ENCODE measurements at regions not wholly inside any gene's neighbourhood (a gene's known extent, or its start where the extent isn't known, plus 50 kb on each side); places are given as distances from the start of the nearest gene placed in this dataset.

- no peak overlapping the region for H3K4me3 Mint-ChIP-seq
- ATAC-seq = no peak
- POLR2A ChIA-PET = no interaction called here
- H3K36me3 Mint-ChIP-seq = 0 out of 2 replicates have a peak, but pooled peaks cover 2% of the 10 kb centered on the region
- CTCF ChIA-PET = no interaction called here
- H3K27ac Mint-ChIP-seq = no peak overlapping the region
- no peaks in the 10 kb centered on the region for H3K27me3 Mint-ChIP-seq (ENCODE audit: low read depth)
- 0 out of 2 replicates have a peak, but pooled peaks cover 5% of the 10 kb centered on the region for H3K9me3 Mint-ChIP-seq
- no peak for TF ChIP-seq FOXK1 (CRISPR knock-in tag; IDR thresholded peaks at IDR 0.05)
- TF ChIP-seq, protein P1, sequence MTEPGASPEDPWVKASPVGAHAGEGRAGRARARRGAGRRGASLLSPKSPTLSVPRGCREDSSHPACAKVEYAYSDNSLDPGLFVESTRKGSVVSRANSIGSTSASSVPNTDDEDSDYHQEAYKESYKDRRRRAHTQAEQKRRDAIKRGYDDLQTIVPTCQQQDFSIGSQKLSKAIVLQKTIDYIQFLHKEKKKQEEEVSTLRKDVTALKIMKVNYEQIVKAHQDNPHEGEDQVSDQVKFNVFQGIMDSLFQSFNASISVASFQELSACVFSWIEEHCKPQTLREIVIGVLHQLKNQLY (CRISPR knock-in tag; IDR thresholded peaks at IDR 0.05) = no peak
- TF ChIP-seq, protein P2, sequence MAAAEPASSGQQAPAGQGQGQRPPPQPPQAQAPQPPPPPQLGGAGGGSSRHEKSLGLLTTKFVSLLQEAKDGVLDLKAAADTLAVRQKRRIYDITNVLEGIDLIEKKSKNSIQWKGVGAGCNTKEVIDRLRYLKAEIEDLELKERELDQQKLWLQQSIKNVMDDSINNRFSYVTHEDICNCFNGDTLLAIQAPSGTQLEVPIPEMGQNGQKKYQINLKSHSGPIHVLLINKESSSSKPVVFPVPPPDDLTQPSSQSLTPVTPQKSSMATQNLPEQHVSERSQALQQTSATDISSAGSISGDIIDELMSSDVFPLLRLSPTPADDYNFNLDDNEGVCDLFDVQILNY (CRISPR knock-in tag; IDR thresholded peaks at IDR 0.05) = no peak
- no peak for TF ChIP-seq EMX1 (CRISPR knock-in tag; IDR thresholded peaks at IDR 0.05)
- TF ChIP-seq ETV6 (CRISPR knock-in tag; IDR thresholded peaks at IDR 0.05) = no peak
- TF ChIP-seq, protein P3, sequence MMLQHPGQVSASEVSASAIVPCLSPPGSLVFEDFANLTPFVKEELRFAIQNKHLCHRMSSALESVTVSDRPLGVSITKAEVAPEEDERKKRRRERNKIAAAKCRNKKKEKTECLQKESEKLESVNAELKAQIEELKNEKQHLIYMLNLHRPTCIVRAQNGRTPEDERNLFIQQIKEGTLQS (CRISPR knock-in tag; conservative IDR thresholded peaks at IDR 0.05) = no peak
- TF ChIP-seq ZNF317 (CRISPR knock-in tag; IDR thresholded peaks at IDR 0.05; ENCODE audit: borderline replicate concordance, low read depth) = no peak
- TF ChIP-seq IRF2 (CRISPR knock-in tag; IDR thresholded peaks at IDR 0.05; ENCODE audit: borderline replicate concordance, low read depth) = no peak
- TF ChIP-seq ATF6 (CRISPR knock-in tag; IDR thresholded peaks at IDR 0.05) = no peak
- no peak for TF ChIP-seq PRRX2 (CRISPR knock-in tag; IDR thresholded peaks at IDR 0.05)
- H3K4me1 Mint-ChIP-seq = no peaks in the 10 kb centered on the region
- no peak for DNase-seq (ENCODE audit: low spot score)
These were observed 1150.4 kb upstream of the INTU start for GRCh38 chr4:126482311-126482710.

DNA sequence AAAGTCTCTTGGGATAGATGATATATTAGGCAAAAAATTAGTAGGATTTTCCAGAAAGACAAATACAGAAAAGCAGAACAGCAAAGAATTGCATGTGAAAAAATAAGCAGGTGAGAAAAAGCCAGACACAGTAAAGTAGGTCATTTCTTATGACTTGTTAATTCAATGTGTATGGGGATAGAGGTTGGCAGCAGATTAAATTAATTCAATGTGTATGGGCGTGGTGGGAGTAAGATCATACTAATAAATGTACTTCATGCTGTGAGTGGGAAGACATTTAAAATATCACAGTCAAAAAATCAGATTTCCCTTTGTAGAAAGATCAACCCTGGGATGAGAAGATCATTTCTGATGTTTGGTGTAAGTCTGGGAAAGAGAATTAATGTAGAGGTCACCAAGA lies 1146.4 kb upstream of the INTU start:
- no peak for DNase-seq (ENCODE audit: low spot score)
- no peak for TF ChIP-seq HMGA2 (CRISPR knock-in tag; IDR thresholded peaks at IDR 0.05)
- no peak for TF ChIP-seq CTCF (IDR thresholded peaks at IDR 0.05)
- TF ChIP-seq ZNF423 (CRISPR knock-in tag; IDR thresholded peaks at IDR 0.05) = no peak
- TF ChIP-seq SMAD4 (CRISPR knock-in tag; IDR thresholded peaks at IDR 0.05) = no peak
- Mint-ChIP-seq H3K4me1 (no peaks in the 10 kb centered on the region), H3K27me3 (ENCODE audit: low read depth) (no peaks in the 10 kb centered on the region), H3K36me3 (no peaks in the 10 kb centered on the region), H3K4me3 (no peak overlapping the region), H3K27ac (no peak overlapping the region), H3K9me3 (peaks cover 6% of the 10 kb centered on the region)
- CTCF ChIA-PET = no interaction called here
- POLR2A ChIA-PET = no interaction called here
- ATAC-seq = no peak

DNA sequence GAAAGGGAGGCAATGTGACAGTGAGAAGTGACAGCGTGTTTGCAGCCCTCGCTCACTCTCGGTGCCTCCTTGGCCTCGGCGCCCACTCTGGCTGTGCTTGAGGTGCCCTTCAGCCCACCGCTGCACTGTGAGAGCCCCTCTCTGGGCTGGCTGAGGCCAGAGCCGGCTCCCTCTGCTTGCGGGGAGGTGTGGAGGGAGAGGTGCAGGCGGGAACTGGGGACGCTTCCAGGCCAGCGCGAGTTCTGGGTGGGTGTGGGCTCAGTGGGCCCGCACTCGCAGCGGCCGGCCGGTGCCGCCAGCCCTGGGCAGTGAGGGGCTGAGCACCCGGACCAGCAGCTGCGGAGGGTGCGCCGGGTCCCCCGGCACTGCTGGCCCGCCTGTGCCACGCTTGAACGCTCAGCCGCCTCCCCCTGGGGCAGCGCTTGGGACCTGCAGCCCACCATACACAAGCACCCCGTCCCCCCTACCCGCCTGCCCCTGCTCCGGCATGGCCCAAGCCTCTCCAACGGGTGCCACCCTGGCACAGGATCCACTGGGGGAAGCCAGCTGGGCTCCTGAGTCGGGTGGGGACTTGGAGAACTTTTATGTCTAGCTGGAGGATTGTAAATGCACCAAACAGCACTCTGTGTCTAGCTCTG lies 1142.8 kb upstream of the INTU start:
- H3K4me3 Mint-ChIP-seq = no peak overlapping the region
- peaks cover 6% of the 10 kb centered on the region for H3K9me3 Mint-ChIP-seq
- ATAC-seq (no peak), DNase-seq (ENCODE audit: low spot score) (no peak)
- no peaks in the 10 kb centered on the region for H3K27me3 Mint-ChIP-seq (ENCODE audit: low read depth)
- H3K36me3 Mint-ChIP-seq = no peaks in the 10 kb centered on the region
- ChIA-PET CTCF (no interaction called here), POLR2A (no interaction called here)
- H3K4me1 Mint-ChIP-seq = no peaks in the 10 kb centered on the region
- H3K27ac Mint-ChIP-seq = no peak overlapping the region
- TF ChIP-seq CBFB (CRISPR knock-in tag; IDR thresholded peaks at IDR 0.05; ENCODE audit: low read depth) = no peak
- TF ChIP-seq NFE2L1 (CRISPR knock-in tag; IDR thresholded peaks at IDR 0.05) = no peak
- no peak for TF ChIP-seq MYBL2 (CRISPR knock-in tag; IDR thresholded peaks at IDR 0.05)
- TF ChIP-seq SMAD4 (CRISPR knock-in tag; IDR thresholded peaks at IDR 0.05) = no peak
- no peak for TF ChIP-seq TP53 (CRISPR knock-in tag; IDR thresholded peaks at IDR 0.05)
- TF ChIP-seq GABPB1 (CRISPR knock-in tag; IDR thresholded peaks at IDR 0.05) = no peak
- TF ChIP-seq ZNF396 (CRISPR knock-in tag; IDR thresholded peaks at IDR 0.05; ENCODE audit: borderline replicate concordance) = no peak
- TF ChIP-seq, protein P4, sequence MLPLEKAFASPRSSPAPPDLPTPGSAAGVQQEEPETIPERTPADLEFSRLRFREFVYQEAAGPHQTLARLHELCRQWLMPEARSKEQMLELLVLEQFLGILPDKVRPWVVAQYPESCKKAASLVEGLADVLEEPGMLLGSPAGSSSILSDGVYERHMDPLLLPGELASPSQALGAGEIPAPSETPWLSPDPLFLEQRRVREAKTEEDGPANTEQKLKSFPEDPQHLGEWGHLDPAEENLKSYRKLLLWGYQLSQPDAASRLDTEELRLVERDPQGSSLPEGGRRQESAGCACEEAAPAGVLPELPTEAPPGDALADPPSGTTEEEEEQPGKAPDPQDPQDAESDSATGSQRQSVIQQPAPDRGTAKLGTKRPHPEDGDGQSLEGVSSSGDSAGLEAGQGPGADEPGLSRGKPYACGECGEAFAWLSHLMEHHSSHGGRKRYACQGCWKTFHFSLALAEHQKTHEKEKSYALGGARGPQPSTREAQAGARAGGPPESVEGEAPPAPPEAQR (CRISPR knock-in tag; IDR thresholded peaks at IDR 0.05) = no peak
- TF ChIP-seq RORB (CRISPR knock-in tag; IDR thresholded peaks at IDR 0.05) = no peak
- TF ChIP-seq, protein P5, sequence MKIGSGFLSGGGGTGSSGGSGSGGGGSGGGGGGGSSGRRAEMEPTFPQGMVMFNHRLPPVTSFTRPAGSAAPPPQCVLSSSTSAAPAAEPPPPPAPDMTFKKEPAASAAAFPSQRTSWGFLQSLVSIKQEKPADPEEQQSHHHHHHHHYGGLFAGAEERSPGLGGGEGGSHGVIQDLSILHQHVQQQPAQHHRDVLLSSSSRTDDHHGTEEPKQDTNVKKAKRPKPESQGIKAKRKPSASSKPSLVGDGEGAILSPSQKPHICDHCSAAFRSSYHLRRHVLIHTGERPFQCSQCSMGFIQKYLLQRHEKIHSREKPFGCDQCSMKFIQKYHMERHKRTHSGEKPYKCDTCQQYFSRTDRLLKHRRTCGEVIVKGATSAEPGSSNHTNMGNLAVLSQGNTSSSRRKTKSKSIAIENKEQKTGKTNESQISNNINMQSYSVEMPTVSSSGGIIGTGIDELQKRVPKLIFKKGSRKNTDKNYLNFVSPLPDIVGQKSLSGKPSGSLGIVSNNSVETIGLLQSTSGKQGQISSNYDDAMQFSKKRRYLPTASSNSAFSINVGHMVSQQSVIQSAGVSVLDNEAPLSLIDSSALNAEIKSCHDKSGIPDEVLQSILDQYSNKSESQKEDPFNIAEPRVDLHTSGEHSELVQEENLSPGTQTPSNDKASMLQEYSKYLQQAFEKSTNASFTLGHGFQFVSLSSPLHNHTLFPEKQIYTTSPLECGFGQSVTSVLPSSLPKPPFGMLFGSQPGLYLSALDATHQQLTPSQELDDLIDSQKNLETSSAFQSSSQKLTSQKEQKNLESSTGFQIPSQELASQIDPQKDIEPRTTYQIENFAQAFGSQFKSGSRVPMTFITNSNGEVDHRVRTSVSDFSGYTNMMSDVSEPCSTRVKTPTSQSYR (CRISPR knock-in tag; IDR thresholded peaks at IDR 0.05) = no peak
